Caco-2 (cell line): ENCODE measurements at regions not wholly inside any gene's neighbourhood (a gene's known extent, or its start where the extent isn't known, plus 50 kb on each side); places are given as distances from the start of the nearest gene placed in this dataset.

Experiments used
- BruUV-seq: library from RNA; stranded (reverse); fragments of 400-500 nt; replicated peaks from 2 replicates; lab custom pipeline; 2021; lab: Mats Ljungman, UMichigan
- CTCF ChIA-PET: fragments of 300-600 bp; sonication (Branson Sonifier 250); formaldehyde crosslinking; loops from one replicate; lab custom pipeline; 2022; ENCODE audit warnings: antibody characterized with exemption; lab: Charles Lee
- POLR2A ChIA-PET: fragments of 300-600 bp; sonication (Branson Sonifier 250); formaldehyde crosslinking; loops from one replicate; lab custom pipeline; 2022; ENCODE audit warnings: antibody characterized with exemption; lab: Charles Lee
- DNase-seq, 2 experiments: peaks; one replicate each; pipeline versions ENCODE4 v3.0.0 to v3.0.0-alpha.2; 2020 to 2022
- H3K27me3 ChIP-seq: replicated peaks from 2 replicates; pipeline ENCODE4 v1.6.0; 2011; ENCODE audit warnings: low read length; ENCODE audit not compliant: control insufficient read depth, insufficient read depth
- H3K36me3 ChIP-seq: 2 replicates; pipeline ENCODE4 v1.5.1; 2011; ENCODE audit warnings: low read length; ENCODE audit not compliant: control insufficient read depth, insufficient read depth
- H3K4me1 ChIP-seq: fragments of 250-450 bp; sonication (Bioruptor Pico); 2 replicates; pipeline ENCODE4 v1.5.1; 2020; ENCODE audit warnings: mild to moderate bottlenecking
- H3K4me3 ChIP-seq: 2 replicates; pipeline ENCODE4 v1.5.1; 2011; ENCODE audit warnings: low read depth, mild to moderate bottlenecking, control low read depth, low read length
- H3K9me3 ChIP-seq: fragments of 250-450 bp; sonication (Bioruptor Pico); 2 replicates; pipeline ENCODE4 v1.5.1; 2020; ENCODE audit warnings: mild to moderate bottlenecking, moderate library complexity
- H3K27ac Mint-ChIP-seq: one replicate; pipeline ENCODE4 v1.8.0; 2022; ENCODE audit warnings: mixed read lengths; ENCODE audit not compliant: unreplicated experiment
- H3K27me3 Mint-ChIP-seq: one replicate; pipeline ENCODE4 v1.8.0; 2022; ENCODE audit warnings: mixed read lengths; ENCODE audit not compliant: insufficient read depth, unreplicated experiment
- H3K36me3 Mint-ChIP-seq: one replicate; pipeline ENCODE4 v1.8.0; 2022; ENCODE audit warnings: mild to moderate bottlenecking, mixed read lengths; ENCODE audit not compliant: insufficient read depth, unreplicated experiment
- H3K4me1 Mint-ChIP-seq: one replicate; pipeline ENCODE4 v1.8.0; 2022; ENCODE audit warnings: low read depth, mixed read lengths; ENCODE audit not compliant: unreplicated experiment
- H3K4me3 Mint-ChIP-seq: one replicate; pipeline ENCODE4 v1.8.0; 2022; ENCODE audit warnings: mild to moderate bottlenecking, moderate library complexity, mixed read lengths; ENCODE audit not compliant: unreplicated experiment
- H3K9me3 Mint-ChIP-seq: one replicate; pipeline ENCODE4 v1.8.0; 2022; ENCODE audit warnings: mixed read lengths; ENCODE audit not compliant: unreplicated experiment
- CTCF ChIP-seq, 2 experiments: fragments of 200-600 bp in 1 of 2; IDR thresholded peaks; 1 replicate in 1 of 2; 2 replicates in 1 of 2; pipeline versions ENCODE4 v1.5.1 to v1.8.0; 2011 to 2022; ENCODE audit warnings: antibody characterized with exemption in 1 of 2, control low read depth in 1 of 2, inconsistent platforms in 1 of 2, low read depth in 1 of 2, low read length in 1 of 2, mild to moderate bottlenecking in 1 of 2, moderate library complexity in 1 of 2; ENCODE audit not compliant: insufficient read depth in 1 of 2, severe bottlenecking in 1 of 2, unreplicated experiment in 1 of 2
- intact Hi-C: fragments of 100-400 bp; cut with micrococcal nuclease; formaldehyde crosslinking; loops from one replicate; pipeline ENCODE4 v1.10.0; 2022; ENCODE audit not compliant: unreplicated experiment

GRCh38 chr5:106768392-106768791 lies 902.3 kb downstream of the EFNA5 start:
- Mint-ChIP-seq H3K27me3 (peaks cover 5% of the 10 kb centered on the region), H3K27ac (no peak overlapping the region), H3K4me1 (no peaks in the 10 kb centered on the region), H3K36me3 (no peaks in the 10 kb centered on the region), H3K4me3 (no peak overlapping the region), H3K9me3 (no peaks in the 10 kb centered on the region)
- no peak for DNase-seq
- Histone ChIP-seq H3K36me3 (no peaks in the 10 kb centered on the region), H3K9me3 (no peaks in the 10 kb centered on the region), H3K4me3 (no peak overlapping the region), H3K27me3 (no peaks in the 10 kb centered on the region), H3K4me1 (no peaks in the 10 kb centered on the region)
- ChIA-PET POLR2A (no interaction called here), CTCF (no interaction called here)
- intact Hi-C loops, result no loop called here
- BruUV-seq, result no TSS peak
- TF ChIP-seq CTCF (IDR thresholded peaks at IDR 0.05; ENCODE audit: insufficient read depth in 1 of 2, low read depth in 1 of 2, low read length in 1 of 2, severe bottlenecking in 1 of 2, unreplicated experiment in 1 of 2), result no peak

- POLR2A ChIA-PET, result no interaction called here
- no peak for TF ChIP-seq CTCF (IDR thresholded peaks at IDR 0.05; ENCODE audit: insufficient read depth in 1 of 2, low read depth in 1 of 2, low read length in 1 of 2, severe bottlenecking in 1 of 2, unreplicated experiment in 1 of 2)
- no peaks in the 10 kb centered on the region for H3K36me3 ChIP-seq
- no TSS peak for BruUV-seq
- no peak overlapping the region for H3K4me3 ChIP-seq
- intact Hi-C loops, result no loop called here
- Mint-ChIP-seq H3K4me1 (no peaks in the 10 kb centered on the region), H3K36me3 (no peaks in the 10 kb centered on the region), H3K27ac (no peak overlapping the region), H3K27me3 (peaks cover 5% of the 10 kb centered on the region), H3K4me3 (no peak overlapping the region), H3K9me3 (no peaks in the 10 kb centered on the region)
- CTCF ChIA-PET, result no interaction called here
- no peak for DNase-seq
- H3K9me3 ChIP-seq, result no peaks in the 10 kb centered on the region
- H3K4me1 ChIP-seq, result no peaks in the 10 kb centered on the region
- no peaks in the 10 kb centered on the region for H3K27me3 ChIP-seq
Measured at GRCh38 chr5:106766916-106767315, 903.8 kb downstream of the EFNA5 start.

- BruUV-seq, result no TSS peak
- no peaks in the 10 kb centered on the region for H3K9me3 Mint-ChIP-seq
- intact Hi-C loops, result no loop called here
- no peaks in the 10 kb centered on the region for H3K36me3 ChIP-seq
- H3K27ac Mint-ChIP-seq, result no peak overlapping the region
- ChIA-PET CTCF (no interaction called here), POLR2A (no interaction called here)
- H3K4me3 ChIP-seq, result no peak overlapping the region
- H3K27me3 Mint-ChIP-seq, result peaks cover 2% of the 10 kb centered on the region
- H3K36me3 Mint-ChIP-seq, result no peaks in the 10 kb centered on the region
- H3K9me3 ChIP-seq, result no peaks in the 10 kb centered on the region
- no peak overlapping the region for H3K4me3 Mint-ChIP-seq
- H3K4me1 ChIP-seq, result no peaks in the 10 kb centered on the region
- no peaks in the 10 kb centered on the region for H3K4me1 Mint-ChIP-seq
- H3K27me3 ChIP-seq, result no peaks in the 10 kb centered on the region
- DNase-seq, result no peak
- no peak for TF ChIP-seq CTCF (IDR thresholded peaks at IDR 0.05; ENCODE audit: insufficient read depth in 1 of 2, low read depth in 1 of 2, low read length in 1 of 2, severe bottlenecking in 1 of 2, unreplicated experiment in 1 of 2)
Measured at GRCh38 chr5:106759581-106759980, 911.2 kb downstream of the EFNA5 start.
